GM21723 (cell line): ENCODE measurements at regions not wholly inside any gene's neighbourhood (a gene's known extent, or its start where the extent isn't known, plus 50 kb on each side); places are given as distances from the start of the nearest gene placed in this dataset.

Experiments
- ATAC-seq: cut with Tn5 transposase; IDR thresholded peaks from one replicate; pipeline ENCODE4 v1.9.1; 2021; ENCODE audit warnings: mild to moderate bottlenecking, moderate library complexity; ENCODE audit not compliant: unreplicated experiment

DNA sequence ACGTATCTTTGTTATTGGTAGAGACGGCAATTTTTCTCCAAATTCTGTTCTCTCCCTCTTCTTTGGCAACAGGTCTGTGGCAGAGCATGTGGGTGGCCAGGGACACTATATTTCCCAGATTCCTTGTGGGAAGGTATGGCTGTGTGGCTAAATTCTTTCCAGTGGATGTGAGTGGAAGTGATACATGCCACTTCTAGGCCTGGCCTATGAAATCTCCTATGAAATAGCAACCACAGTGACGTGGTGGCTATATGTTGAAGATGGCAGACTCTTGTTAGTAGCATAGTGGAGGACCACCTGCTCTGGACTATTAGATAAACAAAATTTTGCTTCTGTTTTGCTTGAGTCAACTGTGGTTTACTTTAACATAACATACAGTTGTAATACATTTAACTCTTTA lies 243.3 kb downstream of the IL20RB start:
- no peak for ATAC-seq

DNA sequence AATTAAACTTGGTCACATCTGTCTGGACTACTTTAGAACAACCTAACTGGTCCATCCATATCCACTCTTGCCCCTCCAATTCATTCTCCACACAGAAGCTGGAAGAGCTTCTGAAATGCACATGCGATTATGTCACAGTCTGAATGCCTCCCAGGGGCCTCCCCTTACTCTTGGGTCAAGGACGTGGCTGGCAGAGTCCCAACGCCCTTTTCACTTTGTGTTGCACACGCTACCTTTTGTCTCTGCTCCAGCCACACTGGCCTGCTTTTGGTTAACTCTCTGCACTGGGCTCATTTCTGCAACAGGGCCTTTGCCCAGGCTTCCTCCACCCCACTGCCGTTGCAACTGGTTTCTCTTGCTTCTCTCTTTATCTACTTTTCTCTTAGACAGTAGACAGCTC lies 245.2 kb downstream of the IL20RB start:
- no peak for ATAC-seq

DNA sequence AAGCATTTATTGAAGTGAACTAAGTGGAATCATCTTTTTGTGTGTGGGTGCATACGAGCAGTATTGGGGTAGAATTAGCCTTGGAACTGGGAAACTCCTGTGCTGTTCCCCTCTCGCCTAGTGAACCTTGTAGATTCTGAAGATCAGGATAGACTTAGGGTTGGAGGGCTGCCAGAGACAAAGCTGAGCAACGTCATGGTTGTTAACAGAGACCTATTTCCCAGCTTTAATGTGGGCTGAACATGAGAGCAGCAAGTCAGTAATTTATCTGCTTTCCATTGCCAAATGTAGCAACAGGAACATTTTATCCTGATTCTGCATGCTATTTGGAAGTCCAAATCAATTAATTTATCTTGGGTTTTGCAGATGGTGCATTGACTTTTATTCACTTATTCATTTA lies 246.6 kb downstream of the IL20RB start:
- ATAC-seq = no peak

DNA sequence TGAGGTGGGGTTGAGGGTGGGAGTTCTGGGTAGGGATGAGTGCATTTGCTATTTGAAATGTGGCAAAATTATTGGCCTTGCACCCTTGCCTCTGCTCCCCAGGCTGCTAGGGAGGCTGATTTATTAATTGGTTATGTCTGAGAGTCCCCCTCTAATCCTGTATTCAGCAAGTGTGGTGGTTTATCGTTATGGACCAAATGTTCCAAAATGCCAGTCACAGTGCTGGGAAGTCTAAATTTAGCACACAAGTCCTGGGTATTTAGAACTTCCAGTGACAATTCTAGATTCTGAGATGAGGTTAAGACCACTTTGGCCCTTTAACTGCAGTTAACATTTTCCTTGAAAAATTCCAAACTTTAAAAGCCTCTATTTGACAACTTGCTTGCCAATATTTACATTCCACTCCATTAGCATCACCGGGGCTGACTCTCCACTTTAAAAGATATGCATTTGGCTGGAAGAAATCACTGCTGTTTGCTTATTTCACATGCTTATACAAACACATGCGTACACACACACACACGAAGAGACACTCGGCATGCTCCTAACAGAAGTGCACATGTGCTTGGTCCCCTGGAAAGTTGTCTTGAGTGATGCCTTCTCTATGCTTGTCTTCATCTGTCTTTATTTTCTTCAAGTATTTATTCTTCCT lies 247.7 kb downstream of the IL20RB start:
- no peak for ATAC-seq

DNA sequence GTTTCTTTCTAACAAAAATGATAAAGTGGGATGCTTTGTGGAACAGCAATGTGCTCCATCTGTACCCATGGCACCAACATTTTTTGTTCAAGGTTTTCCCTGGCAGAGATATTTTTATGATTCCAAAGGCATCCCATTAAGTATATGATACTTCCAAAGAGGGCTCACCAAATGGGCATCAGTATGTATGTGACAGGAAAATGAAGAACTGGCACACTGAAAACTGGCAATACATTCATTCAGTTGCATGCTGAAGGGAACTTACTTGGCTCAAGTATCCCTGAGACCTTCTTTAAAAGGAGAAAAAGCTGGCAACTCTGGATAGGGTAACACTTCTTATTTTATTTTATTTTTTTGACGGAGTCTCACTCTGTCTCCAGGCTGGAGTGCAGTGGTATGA lies 249.8 kb downstream of the IL20RB start:
- ATAC-seq = no peak

DNA sequence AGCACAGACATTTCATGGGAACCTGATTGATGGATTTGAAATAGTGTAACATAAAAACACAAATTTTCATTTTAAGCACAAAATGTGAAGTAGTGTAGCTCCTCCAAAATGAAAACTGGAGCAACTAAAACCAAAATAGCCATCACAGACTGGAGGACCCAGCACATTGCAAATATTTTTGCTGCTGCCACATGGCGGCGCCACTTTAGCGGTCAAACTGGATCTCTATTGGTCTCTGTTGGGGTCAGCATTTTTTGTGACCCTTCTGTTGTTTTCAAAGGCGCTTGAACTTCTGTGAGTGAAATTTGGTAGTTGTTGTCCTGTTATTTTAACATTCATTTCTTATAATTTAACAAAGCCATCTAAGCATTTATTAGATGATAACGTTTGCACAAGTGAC lies 259.9 kb downstream of the IL20RB start:
- no peak for ATAC-seq

DNA sequence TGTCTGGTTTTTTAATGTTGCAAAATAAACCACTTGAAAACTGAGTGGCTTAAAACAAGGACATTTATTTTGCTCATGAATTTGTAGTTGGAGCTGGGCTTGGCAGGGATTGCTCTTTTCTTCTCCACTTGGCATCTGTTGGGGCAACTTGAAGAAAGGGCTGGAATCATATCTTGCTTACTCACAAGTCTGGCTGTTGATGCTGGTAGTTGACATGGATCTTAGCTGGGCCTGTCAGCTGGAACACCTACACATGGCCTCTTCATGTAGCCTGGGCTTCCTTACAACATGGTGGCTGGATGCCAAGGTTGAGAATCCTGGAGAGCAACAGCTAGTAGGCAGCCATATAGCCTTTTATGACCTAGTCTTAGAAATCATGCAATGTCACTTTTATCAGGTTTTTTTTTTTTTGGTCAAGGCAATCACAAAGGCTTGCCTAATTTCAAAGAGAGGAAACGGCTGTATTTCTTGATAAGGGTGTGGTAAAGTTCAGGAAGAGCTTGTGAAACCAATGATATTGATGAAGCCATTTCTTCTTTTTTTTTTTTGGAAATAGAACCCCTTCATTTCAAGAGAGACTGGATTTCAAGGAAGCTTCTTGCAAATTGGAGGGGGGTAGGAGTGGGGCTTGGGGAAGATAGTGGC lies 262.1 kb downstream of the IL20RB start:
- no peak for ATAC-seq

DNA sequence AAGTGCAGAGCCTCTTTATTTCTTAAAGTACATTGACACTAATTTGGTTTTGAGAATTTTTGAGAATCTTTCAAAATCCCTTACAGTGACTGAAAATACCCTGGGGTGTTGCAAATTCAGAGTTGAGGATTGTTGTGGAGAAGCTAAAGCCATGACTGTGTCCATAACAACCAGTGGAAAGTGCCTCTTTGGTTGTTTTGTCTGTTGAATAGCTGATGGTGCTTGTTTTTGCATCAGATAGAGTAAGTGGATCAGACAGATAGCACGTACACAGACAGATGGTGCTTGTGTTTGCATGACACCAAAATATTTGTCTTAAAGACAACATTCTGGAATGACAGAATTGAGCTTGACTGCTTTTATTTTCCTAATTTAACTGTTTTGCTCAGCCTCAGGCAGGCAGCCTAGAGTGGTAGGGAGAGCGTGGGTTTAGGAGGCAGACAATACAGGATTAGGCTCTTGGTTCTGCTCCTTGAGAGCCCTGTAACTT lies 265.0 kb downstream of the IL20RB start:
- ATAC-seq = no peak

DNA sequence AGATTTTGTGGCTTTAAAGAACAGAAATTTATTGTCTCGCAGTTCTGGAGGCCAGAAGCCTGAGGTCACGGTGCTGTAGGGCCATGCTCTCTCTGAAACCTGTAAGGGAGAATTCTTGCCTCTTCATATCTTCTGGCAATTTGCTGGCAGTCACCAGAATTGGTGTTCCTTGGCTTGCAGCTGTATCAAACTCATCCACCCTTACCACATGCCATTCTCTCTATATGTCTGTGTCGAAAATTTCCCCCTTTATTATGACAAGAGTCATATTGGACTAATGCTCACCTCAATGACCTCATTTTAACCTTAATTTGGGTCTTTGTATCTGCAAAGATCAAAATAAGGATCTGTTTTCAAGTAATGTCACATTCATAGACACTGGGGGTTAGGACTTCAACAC lies 266.7 kb downstream of the IL20RB start:
- ATAC-seq = no peak

DNA sequence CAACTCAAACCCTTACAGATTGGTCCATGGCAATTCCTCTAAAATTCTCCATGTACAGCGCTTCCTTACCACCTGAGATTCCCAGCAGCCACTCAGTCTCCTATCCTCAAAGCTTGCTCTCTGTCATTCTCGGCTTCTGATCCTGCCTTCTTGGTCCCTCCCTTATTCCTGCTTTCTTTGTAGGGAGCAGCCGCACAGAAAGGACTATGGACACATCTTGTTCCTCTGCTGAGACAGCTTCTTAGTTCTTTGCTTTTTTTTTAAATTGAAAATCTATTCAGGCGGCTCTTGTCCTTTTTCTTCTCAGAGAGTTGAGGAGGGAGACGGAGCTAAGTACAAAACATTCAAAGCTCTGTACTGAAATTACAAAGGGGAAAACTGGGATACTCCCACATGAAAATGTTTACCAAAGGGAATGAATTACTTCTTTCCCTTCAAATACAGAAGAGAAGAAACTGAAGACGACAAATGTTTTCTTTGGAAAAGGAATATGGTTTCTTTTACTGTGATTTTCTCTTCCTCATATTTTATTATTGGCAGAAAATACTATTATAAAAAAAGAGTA lies 285.1 kb downstream of the IL20RB start:
- ATAC-seq = no peak

DNA sequence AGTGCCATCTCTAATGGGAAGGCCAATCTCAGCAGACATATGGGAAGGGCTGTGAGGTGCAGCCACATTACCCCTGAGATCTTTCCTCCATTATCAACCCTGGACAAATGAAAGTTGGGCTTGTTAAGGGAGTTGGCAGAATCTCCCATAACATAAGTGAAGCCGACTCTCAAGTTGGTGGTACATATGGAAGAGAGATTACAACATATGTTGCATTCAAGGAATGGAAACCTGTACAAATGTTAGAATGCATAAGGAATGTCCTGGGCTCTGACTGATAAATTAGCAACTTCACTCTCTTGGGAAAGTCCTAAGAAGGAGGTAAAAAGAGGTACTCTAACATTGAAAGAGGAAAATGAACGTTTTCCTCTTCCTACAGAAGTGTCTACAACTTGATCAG lies 288.7 kb downstream of the IL20RB start:
- ATAC-seq = no peak

DNA sequence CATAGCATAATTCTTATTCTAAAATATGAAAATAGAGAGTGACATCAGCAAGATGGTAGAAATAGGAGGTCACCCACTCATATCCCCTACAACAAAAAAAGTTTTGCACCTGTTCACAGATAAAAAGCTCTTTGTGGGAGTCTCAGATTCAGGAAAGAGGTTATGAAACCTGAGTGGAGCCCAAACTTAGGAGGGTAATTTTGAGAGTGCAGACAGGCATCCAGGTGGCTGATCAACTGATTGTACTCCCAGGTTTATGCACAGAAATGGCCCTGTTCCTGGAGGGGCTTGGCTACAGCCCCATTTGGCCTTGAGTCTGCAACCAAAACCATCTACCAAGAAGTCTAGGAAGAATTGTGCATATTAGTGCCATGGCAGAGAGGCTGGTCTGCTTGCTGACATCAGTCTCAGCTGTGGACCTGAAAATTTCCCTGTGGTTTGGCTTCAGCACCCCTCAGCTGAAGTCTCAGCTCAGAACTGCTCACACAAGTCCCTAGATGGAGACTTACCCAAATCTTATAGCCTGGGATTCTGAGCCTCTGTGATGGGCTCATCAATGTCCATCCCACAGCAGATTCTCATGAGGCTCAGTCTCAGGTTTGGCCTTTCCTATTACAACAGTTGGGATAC lies 291.6 kb downstream of the IL20RB start:
- ATAC-seq = no peak

DNA sequence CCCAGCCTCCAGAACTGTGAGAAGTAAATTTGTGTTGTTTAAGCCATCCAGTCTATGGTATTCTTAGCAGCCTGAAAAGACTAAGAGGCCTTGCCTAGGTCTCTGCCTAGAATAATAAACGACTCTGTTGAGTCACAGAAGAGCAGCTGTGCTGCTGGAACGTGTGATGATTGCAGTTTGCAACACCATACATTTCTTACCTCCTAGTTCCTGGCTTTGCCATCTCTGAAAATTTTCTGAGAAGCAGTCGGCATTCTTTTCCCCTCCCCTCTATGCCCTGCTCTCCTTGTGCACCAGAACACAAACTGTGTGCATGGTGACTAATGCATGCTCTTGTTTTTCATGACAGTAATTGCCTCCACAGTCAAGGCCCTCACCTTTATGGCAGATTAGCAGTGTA lies 301.3 kb downstream of the IL20RB start:
- ATAC-seq = no peak

DNA sequence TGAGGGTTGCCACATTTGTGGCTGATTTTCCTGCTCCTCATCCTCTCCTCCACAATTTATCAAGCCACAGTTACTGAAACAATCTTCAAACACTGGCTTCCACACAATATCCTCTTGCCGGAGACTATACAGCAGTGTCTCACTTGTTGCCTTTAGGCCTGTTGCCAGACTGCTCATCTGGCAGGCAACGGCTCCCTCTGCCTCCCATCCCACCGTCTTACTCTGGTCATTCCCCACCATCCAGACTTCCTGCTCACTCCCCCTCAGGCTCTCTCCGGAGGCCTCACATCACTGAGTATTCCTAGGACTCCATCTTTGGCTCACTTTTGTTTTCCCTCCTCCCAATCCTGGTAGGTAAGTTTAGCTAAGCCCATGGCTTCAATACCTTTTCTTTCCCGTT lies 301.9 kb downstream of the IL20RB start:
- no peak for ATAC-seq

DNA sequence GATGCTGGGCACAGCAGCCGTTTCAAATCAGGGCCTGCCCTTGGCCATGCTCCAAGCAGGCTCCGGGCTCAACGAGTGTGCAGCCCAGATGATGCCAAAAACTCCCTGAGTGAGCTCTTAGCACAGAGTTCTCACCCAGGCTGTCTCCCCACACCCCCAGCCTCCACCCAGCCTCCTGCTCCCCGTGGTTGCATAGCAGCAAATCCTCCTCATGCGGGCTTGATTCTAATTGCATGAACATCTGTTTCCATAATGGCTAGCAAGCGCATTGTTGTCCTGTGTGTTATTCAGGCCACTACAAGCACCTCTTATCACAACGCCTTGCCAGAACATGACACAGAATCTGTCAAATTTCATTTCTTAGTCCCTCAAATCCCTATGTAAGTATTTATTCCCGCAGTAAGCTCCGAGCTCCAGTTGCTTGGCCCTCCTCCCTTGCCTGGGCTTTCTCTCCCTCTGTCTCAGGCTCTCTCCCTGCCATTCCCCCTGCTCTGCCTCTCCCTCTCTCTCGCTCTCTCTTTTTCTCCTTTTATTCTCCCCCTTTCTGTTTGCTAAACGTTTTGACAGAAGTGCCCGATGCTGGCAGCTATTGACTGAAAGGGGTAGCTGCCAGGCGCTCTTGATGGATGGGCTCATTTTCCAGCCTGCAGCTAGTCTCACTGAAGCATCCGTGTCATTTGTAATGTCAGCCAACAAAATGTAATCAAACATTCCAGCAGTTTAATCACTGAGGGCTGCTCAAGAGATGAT lies 306.5 kb downstream of the IL20RB start:
- no peak for ATAC-seq

DNA sequence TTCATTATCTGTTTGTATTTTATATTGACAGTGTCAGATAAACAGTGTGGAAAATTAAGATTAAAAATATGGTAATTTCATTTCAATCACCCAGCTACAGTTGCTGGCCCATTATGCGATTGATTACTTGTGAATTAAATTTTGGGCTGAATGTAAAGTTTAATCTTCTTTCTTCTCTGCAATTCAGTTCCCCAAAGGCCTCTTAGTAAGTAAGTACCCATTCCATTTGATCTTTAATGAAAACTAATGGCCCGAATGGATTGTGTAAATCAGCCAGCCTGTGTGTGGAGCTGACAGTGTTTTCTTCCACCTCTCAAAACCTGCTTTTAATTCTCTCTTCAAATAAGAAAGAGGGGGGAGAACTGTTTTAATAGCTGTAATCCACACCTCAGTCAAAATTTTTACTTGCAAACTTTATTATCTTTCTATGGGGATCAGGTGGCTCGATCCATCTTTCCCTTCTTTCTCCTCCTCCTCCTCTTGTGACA lies 307.1 kb downstream of the IL20RB start:
- ATAC-seq = no peak

DNA sequence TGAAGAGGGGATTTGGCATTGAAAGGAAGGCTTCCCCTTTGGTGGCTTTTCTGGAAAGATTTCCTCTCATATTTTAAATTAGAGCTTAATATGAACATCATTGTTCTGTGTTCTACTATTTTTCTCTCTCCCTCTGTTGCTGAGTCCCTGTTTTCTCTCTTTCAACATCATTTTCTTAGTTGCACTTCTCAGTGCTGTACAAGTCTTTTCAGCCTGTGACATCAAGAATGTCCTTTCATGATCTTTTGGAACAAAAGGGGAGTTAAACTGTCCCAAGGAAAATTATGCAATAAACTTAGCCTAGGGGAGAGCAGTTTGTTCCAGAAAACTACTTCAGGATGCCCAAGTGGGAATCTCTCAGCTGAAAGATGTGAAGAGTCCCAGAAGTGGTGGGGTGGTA lies 325.1 kb downstream of the IL20RB start:
- ATAC-seq = no peak

DNA sequence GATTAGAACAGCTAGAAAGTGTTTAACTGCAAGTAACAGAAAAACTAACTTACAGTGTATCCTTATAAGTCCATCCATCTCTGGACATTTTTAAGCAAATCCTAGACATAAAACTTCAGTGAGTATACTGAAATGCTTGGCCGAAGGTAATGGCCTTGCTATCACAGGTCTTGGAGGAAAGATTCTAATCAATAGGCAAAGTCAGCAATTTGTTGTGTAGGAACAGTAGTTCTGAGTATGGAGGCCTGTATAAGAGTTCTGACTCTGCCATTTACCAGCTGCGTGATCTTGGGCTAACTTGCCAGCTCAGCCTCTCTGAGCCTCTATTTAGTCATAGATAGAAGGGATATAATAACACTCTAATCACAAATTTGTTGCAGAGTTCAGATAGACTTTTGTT lies 328.1 kb downstream of the IL20RB start:
- ATAC-seq = no peak

DNA sequence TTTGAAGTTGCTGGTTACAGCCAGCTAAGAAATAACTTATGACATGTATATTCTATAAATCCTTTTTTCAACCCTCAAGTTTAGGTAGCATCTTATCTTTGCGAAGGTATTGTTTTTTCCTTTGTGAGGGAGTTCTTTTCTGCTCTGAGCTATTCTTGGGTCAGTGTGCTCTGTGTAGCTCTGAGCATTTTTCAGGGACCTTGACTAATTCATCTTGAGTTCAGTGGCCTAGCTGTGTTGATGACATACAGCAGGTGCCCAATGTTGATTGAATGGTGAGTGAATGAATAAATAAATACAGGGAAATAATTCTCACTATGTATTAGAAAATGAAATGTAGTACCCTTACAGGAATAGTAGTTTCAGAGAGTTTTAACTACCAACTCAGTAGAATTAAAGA lies 335.3 kb downstream of the IL20RB start:
- ATAC-seq = no peak

DNA sequence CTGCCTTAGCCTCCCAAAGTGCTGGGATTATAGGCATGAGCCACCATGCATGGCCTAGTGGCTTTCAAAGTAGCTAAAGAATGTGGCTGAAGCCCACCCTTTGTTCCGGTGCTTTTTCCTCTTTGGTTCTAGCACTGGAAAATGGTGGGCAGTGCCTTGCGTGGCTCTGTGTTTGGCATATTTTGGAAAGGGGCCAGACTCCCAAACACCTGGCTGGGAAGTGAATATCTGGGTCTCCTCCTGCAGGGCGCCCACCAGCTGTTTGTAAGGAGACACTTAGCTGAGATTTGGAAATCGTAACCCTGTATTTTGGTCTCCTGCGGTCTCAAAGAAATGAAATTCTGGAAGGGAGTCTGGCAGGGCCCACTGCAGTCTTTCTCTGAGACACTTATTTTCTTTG lies 336.4 kb downstream of the IL20RB start:
- no peak for ATAC-seq

DNA sequence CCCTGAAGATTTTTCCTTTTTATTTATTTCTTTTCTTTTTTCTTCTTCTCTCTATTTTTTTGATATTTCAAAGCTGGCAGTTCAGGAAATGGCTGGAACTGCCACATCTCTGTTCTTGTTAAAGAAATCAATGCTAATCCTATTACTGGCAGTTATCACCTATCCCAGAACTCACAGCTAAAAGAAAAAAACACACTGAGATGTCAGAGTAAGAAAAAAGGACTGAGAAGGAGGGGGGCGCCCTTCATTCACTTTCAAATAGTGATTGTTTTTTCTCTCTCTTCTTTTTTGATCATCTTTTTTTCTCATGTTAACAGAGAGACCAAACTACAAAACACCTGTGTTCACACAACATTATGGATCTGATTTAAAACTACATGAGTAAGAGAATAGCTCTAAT lies 337.1 kb downstream of the IL20RB start:
- ATAC-seq = no peak
